ENCODE measurements at regions not wholly inside any gene's neighbourhood (a gene's known extent, or its start where the extent isn't known, plus 50 kb on each side); places are given as distances from the start of the nearest gene placed in this dataset.

DNA sequence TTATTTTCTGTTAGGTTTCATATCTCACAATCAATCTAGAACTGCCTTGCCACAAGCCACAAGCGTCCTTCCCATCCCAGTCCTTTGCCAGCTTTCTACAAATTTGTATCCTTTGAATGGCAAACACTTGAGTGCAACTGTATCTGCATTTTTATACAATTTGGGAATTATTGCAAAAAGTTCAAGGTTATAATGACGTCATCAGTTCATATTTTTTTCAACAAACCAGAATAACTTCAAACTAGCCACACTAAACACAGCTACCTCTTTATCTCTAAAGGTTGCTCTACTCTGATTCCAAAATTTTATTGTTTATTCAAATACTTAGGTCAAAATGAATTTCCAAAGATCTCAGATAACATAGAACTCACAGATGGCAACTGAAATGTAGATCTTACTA is 877.1 kb downstream of the TMEM182 start:
- intact Hi-C loops (cut with DNase I) = no loop called here
- Histone ChIP-seq H3K27ac (no peak overlapping the region), H3K4me1 (no peaks in the 10 kb centered on the region), H3K36me3 (no peaks in the 10 kb centered on the region), H3K4me3 (no peak overlapping the region), H3K27me3 (no peaks in the 10 kb centered on the region), H3K9me3 (peaks cover 0 to 6% of the 10 kb centered on the region in 2 donors)
- DNase-seq (no peak), ATAC-seq (no peak)
- TF ChIP-seq, protein P1, sequence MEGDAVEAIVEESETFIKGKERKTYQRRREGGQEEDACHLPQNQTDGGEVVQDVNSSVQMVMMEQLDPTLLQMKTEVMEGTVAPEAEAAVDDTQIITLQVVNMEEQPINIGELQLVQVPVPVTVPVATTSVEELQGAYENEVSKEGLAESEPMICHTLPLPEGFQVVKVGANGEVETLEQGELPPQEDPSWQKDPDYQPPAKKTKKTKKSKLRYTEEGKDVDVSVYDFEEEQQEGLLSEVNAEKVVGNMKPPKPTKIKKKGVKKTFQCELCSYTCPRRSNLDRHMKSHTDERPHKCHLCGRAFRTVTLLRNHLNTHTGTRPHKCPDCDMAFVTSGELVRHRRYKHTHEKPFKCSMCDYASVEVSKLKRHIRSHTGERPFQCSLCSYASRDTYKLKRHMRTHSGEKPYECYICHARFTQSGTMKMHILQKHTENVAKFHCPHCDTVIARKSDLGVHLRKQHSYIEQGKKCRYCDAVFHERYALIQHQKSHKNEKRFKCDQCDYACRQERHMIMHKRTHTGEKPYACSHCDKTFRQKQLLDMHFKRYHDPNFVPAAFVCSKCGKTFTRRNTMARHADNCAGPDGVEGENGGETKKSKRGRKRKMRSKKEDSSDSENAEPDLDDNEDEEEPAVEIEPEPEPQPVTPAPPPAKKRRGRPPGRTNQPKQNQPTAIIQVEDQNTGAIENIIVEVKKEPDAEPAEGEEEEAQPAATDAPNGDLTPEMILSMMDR (IDR thresholded peaks at IDR 0.05) = no peak

DNA sequence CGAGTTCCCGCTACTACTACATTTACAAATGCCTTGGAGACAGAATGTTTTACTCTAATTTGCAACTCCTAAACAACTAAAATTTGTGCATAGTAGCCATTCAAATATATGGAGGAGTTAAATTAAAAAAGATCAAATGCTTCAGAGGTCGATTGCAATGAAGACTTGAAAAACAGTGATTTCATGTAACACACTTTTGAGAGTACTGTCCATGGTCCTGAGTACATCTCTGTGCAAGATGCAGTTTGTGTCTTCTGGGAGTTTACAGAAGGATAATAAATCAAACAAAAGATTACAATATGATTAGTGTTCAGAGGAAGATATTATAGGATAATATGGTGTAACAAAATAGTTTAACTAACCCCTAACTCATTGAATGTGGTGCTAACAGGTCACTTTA is 894.7 kb downstream of the TMEM182 start:
- Histone ChIP-seq H3K4me3 (no peak overlapping the region), H3K9me3 (no peaks in the 10 kb centered on the region), H3K27me3 (no peaks in the 10 kb centered on the region), H3K27ac (no peak overlapping the region), H3K4me1 (no peaks in the 10 kb centered on the region), H3K36me3 (no peaks in the 10 kb centered on the region)
- ATAC-seq (no peak), DNase-seq (peak in 1 of 4 donors; percentile 5)
- TF ChIP-seq, protein P1 (IDR thresholded peaks at IDR 0.05) = no peak
- intact Hi-C loops (cut with DNase I) = no loop called here

DNA sequence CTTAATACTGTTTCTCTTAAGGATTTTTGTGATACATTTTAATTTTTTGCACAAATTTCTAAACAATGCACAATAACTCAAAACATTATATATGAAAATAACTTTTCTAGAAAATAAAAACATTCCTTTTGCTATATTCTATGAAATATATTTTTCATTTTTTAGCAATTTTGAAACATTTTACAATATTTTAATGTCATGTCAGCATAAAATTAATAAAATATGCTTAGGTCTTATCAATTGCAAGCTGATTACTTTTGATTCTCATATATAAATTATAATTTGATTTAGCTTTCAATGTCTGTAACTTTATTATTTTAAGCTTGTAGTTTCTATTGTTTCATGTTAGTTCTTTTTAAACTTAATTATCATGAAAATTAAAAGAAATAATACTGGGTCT is 898.7 kb downstream of the TMEM182 start:
- intact Hi-C loops (cut with DNase I) = no loop called here
- ATAC-seq = no peak
- TF ChIP-seq, protein P1 (IDR thresholded peaks at IDR 0.05) = no peak
- Histone ChIP-seq H3K27ac (no peak overlapping the region), H3K4me3 (no peak overlapping the region), H3K4me1 (no peaks in the 10 kb centered on the region), H3K27me3 (no peaks in the 10 kb centered on the region), H3K36me3 (no peaks in the 10 kb centered on the region), H3K9me3 (no peaks in the 10 kb centered on the region)
- no peak for DNase-seq

DNA sequence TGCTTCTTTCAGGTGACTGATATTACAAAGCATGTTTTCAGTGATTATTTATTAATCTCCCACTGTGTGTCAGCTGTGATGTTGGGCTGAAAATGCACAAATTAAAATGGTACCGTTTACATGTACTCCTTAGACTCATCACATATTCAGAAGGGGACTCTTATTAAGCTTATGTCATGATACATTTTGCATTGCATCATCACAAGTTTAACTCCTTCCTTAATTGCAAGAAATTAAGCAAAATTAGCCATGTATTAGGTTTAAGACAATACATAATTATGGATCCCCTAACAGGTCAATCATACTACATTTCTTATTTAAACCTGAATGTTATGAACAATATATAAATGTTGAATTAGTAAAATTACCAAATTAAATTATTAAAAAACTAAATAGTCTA is 899.1 kb downstream of the TMEM182 start:
- intact Hi-C loops (cut with DNase I) = no loop called here
- TF ChIP-seq, protein P1 (IDR thresholded peaks at IDR 0.05) = no peak

DNA sequence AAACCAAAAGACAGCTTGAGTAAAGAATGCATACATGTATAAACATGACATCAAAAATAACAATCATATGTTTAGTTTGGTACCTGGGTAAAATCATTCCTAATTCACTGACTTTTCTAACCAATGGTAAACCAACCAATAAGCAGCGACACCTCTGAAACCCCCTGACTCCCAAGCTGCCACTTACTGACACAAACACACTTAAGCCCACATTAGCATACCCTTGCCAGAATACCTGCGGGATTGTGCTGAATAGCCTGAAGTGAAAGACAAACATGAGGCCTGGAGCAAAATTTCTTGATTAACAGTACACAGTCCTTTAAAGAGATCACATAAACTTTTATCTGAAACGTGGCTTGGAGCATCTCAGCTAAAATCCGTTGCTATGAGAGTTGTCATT is 902.9 kb downstream of the TMEM182 start:
- H3K9me3 ChIP-seq = no peaks in the 10 kb centered on the region
- H3K4me1 ChIP-seq = no peaks in the 10 kb centered on the region
- no peaks in the 10 kb centered on the region for H3K27me3 ChIP-seq
- ATAC-seq = no peak
- H3K27ac ChIP-seq = no peak overlapping the region
- no peak overlapping the region for H3K4me3 ChIP-seq
- TF ChIP-seq, protein P1 (IDR thresholded peaks at IDR 0.05) = no peak
- DNase-seq = no peak
- no peaks in the 10 kb centered on the region for H3K36me3 ChIP-seq
- intact Hi-C loops (cut with DNase I) = no loop called here

More for the DNA sequence above, 899.1 kb downstream of the TMEM182 start:
- Histone ChIP-seq H3K36me3 (no peaks in the 10 kb centered on the region), H3K27me3 (no peaks in the 10 kb centered on the region), H3K4me3 (no peak overlapping the region), H3K4me1 (no peaks in the 10 kb centered on the region), H3K27ac (no peak overlapping the region), H3K9me3 (no peaks in the 10 kb centered on the region)
- ATAC-seq = no peak
- no peak for DNase-seq

Measured in left lung (tissue), 4 donors.